MCF 10A (cell line): ENCODE measurements at regions not wholly inside any gene's neighbourhood (a gene's known extent, or its start where the extent isn't known, plus 50 kb on each side); places are given as distances from the start of the nearest gene placed in this dataset.

Experiments
- BruUV-seq: library from RNA; stranded (reverse); fragments of 400-500 nt; replicated peaks from 2 replicates; lab custom pipeline; 2021; lab: Mats Ljungman, UMichigan
- CTCF ChIA-PET: fragments of 300-600 bp; sonication (Branson Sonifier 250); formaldehyde crosslinking; extraction: SDS; loops from one replicate; lab custom pipeline; 2021; ENCODE audit warnings: antibody characterized with exemption, inconsistent platforms; lab: Yijun Ruan, JAX
- POLR2A ChIA-PET: fragments of 300-600, 350-650 bp; sonication (Branson Sonifier 250); formaldehyde crosslinking; extraction: SDS; loops from one replicate; lab custom pipeline; 2020; ENCODE audit warnings: antibody characterized with exemption, inconsistent platforms; lab: Yijun Ruan, JAX
- DNase-seq: peaks from one replicate; pipeline ENCODE4 v3.0.0-alpha.2; 2018; ENCODE audit not compliant: unreplicated experiment
- H3K27ac Mint-ChIP-seq: one replicate; pipeline ENCODE4 v1.8.0; 2022; ENCODE audit warnings: mild to moderate bottlenecking, low read depth, mixed read lengths; ENCODE audit not compliant: unreplicated experiment
- H3K27me3 Mint-ChIP-seq: one replicate; pipeline ENCODE4 v1.8.0; 2022; ENCODE audit warnings: mixed read lengths; ENCODE audit not compliant: insufficient read depth, unreplicated experiment
- H3K36me3 Mint-ChIP-seq: one replicate; pipeline ENCODE4 v1.8.0; 2022; ENCODE audit warnings: mild to moderate bottlenecking, moderate library complexity, mixed read lengths; ENCODE audit not compliant: insufficient read depth, unreplicated experiment
- H3K4me1 Mint-ChIP-seq: one replicate; pipeline ENCODE4 v1.8.0; 2022; ENCODE audit warnings: mixed read lengths; ENCODE audit not compliant: insufficient read depth, unreplicated experiment
- H3K4me3 Mint-ChIP-seq: one replicate; pipeline ENCODE4 v1.8.0; 2022; ENCODE audit warnings: mild to moderate bottlenecking, moderate library complexity, mixed read lengths; ENCODE audit not compliant: unreplicated experiment
- H3K9me3 Mint-ChIP-seq: one replicate; pipeline ENCODE4 v1.8.0; 2022; ENCODE audit warnings: mixed read lengths; ENCODE audit not compliant: unreplicated experiment
- intact Hi-C: fragments of 100-400 bp; cut with micrococcal nuclease; formaldehyde crosslinking; loops from 2 replicates; pipeline ENCODE4 v1.14.1; 2022
- TF ChIP-seq, protein P1 (sequence below): fragments of 200-600 bp; IDR thresholded peaks from one replicate; pipeline ENCODE4 v1.8.0; 2022; ENCODE audit warnings: antibody characterized with exemption, mild to moderate bottlenecking; ENCODE audit not compliant: unreplicated experiment

DNA sequence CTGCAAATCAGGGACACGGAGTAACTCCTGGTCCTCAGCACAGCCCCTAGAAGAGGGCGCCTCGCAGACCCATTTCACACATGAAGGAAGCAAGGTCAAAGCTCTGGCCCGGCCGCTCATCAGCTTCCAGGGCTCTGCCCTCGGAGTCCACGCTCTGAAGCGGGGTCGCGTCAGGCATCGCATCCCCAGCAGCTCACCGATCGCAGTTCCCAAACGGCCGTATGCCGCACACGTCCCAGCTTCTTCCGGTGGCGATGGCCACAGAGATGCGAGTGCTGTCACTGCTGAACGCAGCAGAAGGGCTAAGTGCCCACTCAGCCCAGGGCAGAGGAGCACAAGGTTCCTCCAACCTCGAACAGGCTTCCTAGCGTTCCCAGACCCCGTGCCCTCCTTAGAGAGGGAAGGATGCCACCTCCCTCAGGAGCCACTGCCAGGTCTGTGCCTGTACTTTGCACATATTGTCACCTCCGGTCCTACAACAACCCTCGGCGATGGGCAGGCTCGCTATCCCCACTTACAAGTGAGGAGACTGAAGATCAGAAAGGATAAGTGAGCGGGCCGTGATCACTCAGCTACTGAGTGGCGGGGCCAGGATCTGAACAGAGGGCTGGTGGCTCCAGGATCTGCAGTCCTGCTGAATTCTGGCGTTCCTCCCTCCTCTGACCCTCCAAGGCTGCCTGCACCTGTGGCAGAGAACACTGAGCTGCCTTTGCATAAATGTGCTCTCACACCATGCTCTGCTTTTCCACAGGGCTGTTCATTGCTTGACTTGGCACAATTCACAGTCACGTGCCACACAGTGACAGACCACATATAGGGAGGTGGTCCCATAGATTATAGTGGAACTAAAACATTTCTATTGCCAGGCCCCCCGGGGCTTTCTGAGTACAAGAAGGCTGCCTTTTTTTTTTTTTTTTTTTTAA, 71.4 kb downstream of the COPS8 start:
- intact Hi-C loops = no loop called here

DNA sequence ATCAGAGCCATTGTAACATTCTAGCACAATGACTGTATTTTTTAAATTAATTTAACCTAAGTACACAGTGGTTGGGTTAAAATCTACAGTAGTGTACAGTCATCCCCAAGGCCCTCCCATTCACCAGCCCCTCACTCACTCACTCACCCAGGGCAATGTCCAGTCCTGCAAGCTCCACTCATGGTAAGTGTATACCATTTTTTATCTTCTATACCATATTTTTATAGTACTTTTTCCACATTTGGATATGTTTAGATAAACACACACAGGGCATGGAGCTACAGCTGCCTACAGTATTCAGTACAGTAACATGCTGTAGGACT, 72.1 kb downstream of the COPS8 start:
- Mint-ChIP-seq H3K9me3 (no peaks in the 10 kb centered on the region), H3K4me1 (peaks cover 4% of the 10 kb centered on the region), H3K4me3 (no peak overlapping the region), H3K36me3 (peaks cover 6% of the 10 kb centered on the region), H3K27me3 (no peaks in the 10 kb centered on the region), H3K27ac (no peak overlapping the region)
- POLR2A ChIA-PET = no interaction called here
- DNase-seq = no peak
- TF ChIP-seq, protein P1, sequence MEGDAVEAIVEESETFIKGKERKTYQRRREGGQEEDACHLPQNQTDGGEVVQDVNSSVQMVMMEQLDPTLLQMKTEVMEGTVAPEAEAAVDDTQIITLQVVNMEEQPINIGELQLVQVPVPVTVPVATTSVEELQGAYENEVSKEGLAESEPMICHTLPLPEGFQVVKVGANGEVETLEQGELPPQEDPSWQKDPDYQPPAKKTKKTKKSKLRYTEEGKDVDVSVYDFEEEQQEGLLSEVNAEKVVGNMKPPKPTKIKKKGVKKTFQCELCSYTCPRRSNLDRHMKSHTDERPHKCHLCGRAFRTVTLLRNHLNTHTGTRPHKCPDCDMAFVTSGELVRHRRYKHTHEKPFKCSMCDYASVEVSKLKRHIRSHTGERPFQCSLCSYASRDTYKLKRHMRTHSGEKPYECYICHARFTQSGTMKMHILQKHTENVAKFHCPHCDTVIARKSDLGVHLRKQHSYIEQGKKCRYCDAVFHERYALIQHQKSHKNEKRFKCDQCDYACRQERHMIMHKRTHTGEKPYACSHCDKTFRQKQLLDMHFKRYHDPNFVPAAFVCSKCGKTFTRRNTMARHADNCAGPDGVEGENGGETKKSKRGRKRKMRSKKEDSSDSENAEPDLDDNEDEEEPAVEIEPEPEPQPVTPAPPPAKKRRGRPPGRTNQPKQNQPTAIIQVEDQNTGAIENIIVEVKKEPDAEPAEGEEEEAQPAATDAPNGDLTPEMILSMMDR = no peak
- BruUV-seq = no TSS peak
- CTCF ChIA-PET = interaction anchor here (1.1 kb wide), 1 partner anchor 252 kb away, joined by 3 read pairs; no protein-coding TSS in a partner anchor
- intact Hi-C loops = no loop called here

More for the DNA sequence above, 71.4 kb downstream of the COPS8 start:
- ChIA-PET CTCF (interaction anchor here (1.1 kb wide), 1 partner anchor 253 kb away, joined by 3 read pairs; no protein-coding TSS in a partner anchor), POLR2A (no interaction called here)
- Mint-ChIP-seq H3K27me3 (no peaks in the 10 kb centered on the region), H3K27ac (no peak overlapping the region), H3K9me3 (no peaks in the 10 kb centered on the region), H3K4me1 (peaks cover 4% of the 10 kb centered on the region), H3K4me3 (no peak overlapping the region), H3K36me3 (peaks cover 6% of the 10 kb centered on the region)
- TF ChIP-seq, protein P1 = no peak
- BruUV-seq = no TSS peak
- DNase-seq = no peak

DNA sequence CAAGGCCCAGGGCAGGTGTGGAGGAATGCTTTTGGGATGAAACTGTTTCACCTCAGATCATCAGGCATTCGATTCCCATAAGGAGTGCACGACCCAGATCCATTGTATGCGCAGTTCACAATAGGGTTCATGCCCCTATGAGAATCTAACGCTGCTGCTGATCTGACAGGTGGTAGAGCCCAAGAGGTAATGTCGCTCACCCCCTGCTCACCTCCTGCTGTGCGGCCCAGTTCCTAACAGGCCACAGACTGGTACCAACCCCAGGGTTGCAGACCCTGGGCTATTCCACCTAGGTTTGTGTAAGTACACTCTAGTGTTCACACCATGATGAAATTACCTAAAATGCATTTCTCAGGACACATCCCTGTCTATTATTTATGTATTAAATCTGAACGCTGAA, 72.5 kb downstream of the COPS8 start:
- Mint-ChIP-seq H3K4me1 (peaks cover 4% of the 10 kb centered on the region), H3K36me3 (peaks cover 2% of the 10 kb centered on the region), H3K9me3 (no peaks in the 10 kb centered on the region), H3K27ac (no peak overlapping the region), H3K4me3 (no peak overlapping the region), H3K27me3 (no peaks in the 10 kb centered on the region)
- CTCF ChIA-PET = interaction anchor here (0.6 to 1.1 kb wide), 2 partner anchors 252 to 951 kb away, joined by 3 read pairs; no protein-coding TSS in a partner anchor
- intact Hi-C loops = no loop called here
- POLR2A ChIA-PET = no interaction called here
- no TSS peak for BruUV-seq
- TF ChIP-seq, protein P1 = no peak
- no peak for DNase-seq
